Heart left ventricle (tissue), 13 donors: ENCODE measurements at regions not wholly inside any gene's neighbourhood (a gene's known extent, or its start where the extent isn't known, plus 50 kb on each side); places are given as distances from the start of the nearest gene placed in this dataset.

Source experiments
- POLR2A ChIP-seq, 2 donors: fragments of 450-650 bp; IDR thresholded peaks; one replicate each; pipeline ENCODE4 v1.6.1; 2017; ENCODE audit warnings: antibody characterized with exemption in 2 of 2, mild to moderate bottlenecking in 2 of 2, moderate library complexity in 2 of 2
- TF ChIP-seq, protein P1 (sequence below), 12 donors: fragments of 200-600 bp; sonication (generic) in 4 of 12; IDR thresholded peaks; one replicate each; pipeline versions ENCODE4 v1.5.0 to v1.8.0; 2018 to 2022; ENCODE audit warnings: antibody characterized with exemption in 12 of 12, mild to moderate bottlenecking in 5 of 12
- donor health status: ischemic (EF 13 %, LVEDD 7.1; RV severe dilation, severe dysfunction).
- donor health status: DM: no; HTN: yes; CAD: no.
- donor health status: DM: no; HTN: no; CAD: no.
- donor health status: ischemic (EF 25% LVEDD 6.9; RV normal size, moderate dysfunction).
- donor health status: ischemic (EF 25% LVEDD 5.7; RV mildly dilated, moderate dysfunction).
- donor health status: ischemic (EF 35%, LVEDD 5.7; RV mildly dilated, moderate dysfunction).
- donor health status: nonischemic (EF 11% LVEDD 7.7; RV severe dilation, severe dysfunction).
- donor health status: DM: yes; HTN: yes; CAD: no.
- donor health status: PGD.
- donor health status: ischemic (EF 29% LVEDD 5.4; RV normal size, mild dysfunction).
- donor health status: nonischemic (EF 23%, LVEDD 6.1; RV moderate dilation, normal function).

DNA sequence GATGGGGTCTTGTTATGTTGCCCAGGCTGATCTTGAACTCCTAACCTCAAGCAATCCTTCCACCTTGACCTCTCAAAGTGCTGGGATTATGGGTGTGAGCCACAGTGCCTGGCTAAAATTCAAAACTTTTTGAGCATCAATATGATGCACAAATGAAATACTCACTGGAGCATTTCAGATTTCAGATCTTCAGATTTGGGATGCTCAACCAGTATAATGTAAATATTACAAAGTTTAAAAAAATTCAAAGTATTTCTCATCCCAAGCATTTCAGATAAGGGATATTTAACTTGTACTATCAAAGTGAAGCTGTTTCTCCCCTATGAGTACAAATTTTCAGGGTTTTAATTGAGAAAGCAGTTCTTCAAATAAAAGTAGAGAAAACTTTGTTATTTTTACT is 164.1 kb upstream of the CCDC68 start:
- TF ChIP-seq, protein P1, sequence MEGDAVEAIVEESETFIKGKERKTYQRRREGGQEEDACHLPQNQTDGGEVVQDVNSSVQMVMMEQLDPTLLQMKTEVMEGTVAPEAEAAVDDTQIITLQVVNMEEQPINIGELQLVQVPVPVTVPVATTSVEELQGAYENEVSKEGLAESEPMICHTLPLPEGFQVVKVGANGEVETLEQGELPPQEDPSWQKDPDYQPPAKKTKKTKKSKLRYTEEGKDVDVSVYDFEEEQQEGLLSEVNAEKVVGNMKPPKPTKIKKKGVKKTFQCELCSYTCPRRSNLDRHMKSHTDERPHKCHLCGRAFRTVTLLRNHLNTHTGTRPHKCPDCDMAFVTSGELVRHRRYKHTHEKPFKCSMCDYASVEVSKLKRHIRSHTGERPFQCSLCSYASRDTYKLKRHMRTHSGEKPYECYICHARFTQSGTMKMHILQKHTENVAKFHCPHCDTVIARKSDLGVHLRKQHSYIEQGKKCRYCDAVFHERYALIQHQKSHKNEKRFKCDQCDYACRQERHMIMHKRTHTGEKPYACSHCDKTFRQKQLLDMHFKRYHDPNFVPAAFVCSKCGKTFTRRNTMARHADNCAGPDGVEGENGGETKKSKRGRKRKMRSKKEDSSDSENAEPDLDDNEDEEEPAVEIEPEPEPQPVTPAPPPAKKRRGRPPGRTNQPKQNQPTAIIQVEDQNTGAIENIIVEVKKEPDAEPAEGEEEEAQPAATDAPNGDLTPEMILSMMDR (IDR thresholded peaks at IDR 0.05), result no peak
- no peak for TF ChIP-seq POLR2A (IDR thresholded peaks at IDR 0.05)
